Gastroesophageal sphincter (tissue), 3 donors: ENCODE measurements at regions not wholly inside any gene's neighbourhood (a gene's known extent, or its start where the extent isn't known, plus 50 kb on each side); places are given as distances from the start of the nearest gene placed in this dataset.

Experiments used
- CTCF ChIP-seq, 4 experiments: fragments of 200-600 bp in 2 of 4; fragments of 450-650 bp in 2 of 4; sonication (generic) in 1 of 4; IDR thresholded peaks; one replicate each; pipeline ENCODE4 v1.5.1; 2017 to 2019; ENCODE audit warnings: antibody characterized with exemption in 4 of 4, mild to moderate bottlenecking in 2 of 4, moderate library complexity in 2 of 4
- EP300 ChIP-seq: sonication (generic); formaldehyde crosslinking; IDR thresholded peaks from one replicate; pipeline ENCODE4 v1.6.1; 2017; ENCODE audit warnings: antibody characterized with exemption, mild to moderate bottlenecking

DNA sequence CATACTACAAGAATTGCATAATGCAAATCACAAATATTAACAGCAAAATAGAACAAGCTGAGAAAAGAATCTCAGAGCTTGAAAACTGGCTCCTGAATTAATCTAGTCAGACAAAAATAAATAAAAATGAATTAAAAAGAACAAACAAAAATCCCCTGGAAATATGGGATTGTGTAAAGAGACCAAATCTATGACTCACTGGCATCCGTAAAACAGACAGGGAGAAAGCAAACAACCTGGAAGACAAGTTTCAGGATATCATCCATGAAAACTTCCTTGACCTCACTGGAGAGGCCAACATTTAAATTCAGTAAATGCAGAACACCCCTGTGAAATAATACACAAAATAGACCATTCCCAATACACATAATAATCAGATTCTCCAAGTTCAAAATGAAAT, 229.3 kb upstream of the CTNND2 start:
- TF ChIP-seq CTCF (IDR thresholded peaks at IDR 0.05), result no peak
- TF ChIP-seq EP300, result no peak
